Spleen (tissue), 11 donors: ENCODE measurements at regions not wholly inside any gene's neighbourhood (a gene's known extent, or its start where the extent isn't known, plus 50 kb on each side); places are given as distances from the start of the nearest gene placed in this dataset.

Experiments used
- DNase-seq: peaks from one replicate; pipeline ENCODE4 v3.0.0-alpha.2; 2020
- H3K27ac ChIP-seq, 8 donors: fragments of 200-600 bp; sonication (generic) in 7 of 8; 1 replicate in 4 of 8; 2 replicates in 4 of 8; pipeline versions ENCODE4 v1.5.0 to v1.8.0; 2016 to 2021; ENCODE audit warnings: inconsistent platforms in 4 of 8, mild to moderate bottlenecking in 4 of 8, moderate library complexity in 1 of 8
- H3K27me3 ChIP-seq, 7 donors: fragments of 200-600 bp; sonication (generic) in 6 of 7; replicated peaks in 1 of 7; 1 replicate in 4 of 7; 2 replicates in 3 of 7; pipeline versions ENCODE4 v1.5.0 to v1.8.0; 2016 to 2021; ENCODE audit warnings: inconsistent platforms in 3 of 7, mild to moderate bottlenecking in 1 of 7
- H3K36me3 ChIP-seq, 6 donors: fragments of 200-600 bp; sonication (generic) in 5 of 6; 1 replicate in 4 of 6; 2 replicates in 2 of 6; pipeline versions ENCODE4 v1.5.0 to v1.8.0; 2016 to 2021; ENCODE audit warnings: inconsistent platforms in 2 of 6
- H3K4me1 ChIP-seq, 6 donors: fragments of 200-600 bp; sonication (generic) in 5 of 6; 1 replicate in 3 of 6; 2 replicates in 3 of 6; pipeline versions ENCODE4 v1.5.0 to v1.8.0; 2016 to 2021; ENCODE audit warnings: inconsistent platforms in 3 of 6
- H3K4me3 ChIP-seq, 8 donors: fragments of 200-600 bp; sonication (generic) in 7 of 8; 1 replicate in 4 of 8; 2 replicates in 4 of 8; pipeline versions ENCODE4 v1.5.0 to v1.8.0; 2016 to 2021; ENCODE audit warnings: inconsistent platforms in 4 of 8, mild to moderate bottlenecking in 4 of 8, moderate library complexity in 2 of 8
- H3K9me3 ChIP-seq, 8 donors: fragments of 200-600 bp; sonication (generic) in 7 of 8; 1 replicate in 4 of 8; 2 replicates in 4 of 8; pipeline versions ENCODE4 v1.5.0 to v1.8.0; 2016 to 2021; ENCODE audit warnings: inconsistent platforms in 4 of 8
- POLR2A ChIP-seq, 3 donors: fragments of 450-650 bp; IDR thresholded peaks; one replicate each; pipeline ENCODE4 v1.5.1; 2017; ENCODE audit warnings: antibody characterized with exemption in 3 of 3, mild to moderate bottlenecking in 1 of 3
- POLR2AphosphoS5 ChIP-seq, 3 donors: sonication (generic); formaldehyde crosslinking; IDR thresholded peaks; one replicate each; pipeline ENCODE4 v1.5.1; 2017; ENCODE audit warnings: antibody characterized with exemption in 3 of 3
- WGBS, 5 donors: extraction: QIAGEN DNeasy Blood & Tissue Kit in 3 of 5; methylation state at CpG; one replicate each; pipeline versions ENCODE4 v1.1.5 to v1.1.7; 2013 to 2018; 5-methylcytosine and 5-hydroxymethylcytosine counted together
- intact Hi-C: fragments of 100-400 bp; cut with DNase I; formaldehyde crosslinking; loops from one replicate; pipeline ENCODE4 v1.15.0; 2023; ENCODE audit warnings: low total_unique reads
- TF ChIP-seq, protein P1 (sequence below), 11 experiments: fragments of 200-600 bp in 7 of 11; fragments of 450-650 bp in 4 of 11; sonication (generic) in 4 of 11; IDR thresholded peaks in 8 of 11; conservative IDR thresholded peaks in 3 of 11; 1 replicate in 7 of 11; 2 replicates in 4 of 11; pipeline versions ENCODE4 v1.4.0 to v1.8.0; 2016 to 2021; ENCODE audit warnings: antibody characterized with exemption in 11 of 11, inconsistent platforms in 4 of 11, mild to moderate bottlenecking in 1 of 11
- donor health status: healthy with polysubstance abuse.
- donor health status: DM: no; HTN: no; CAD: no; lungs with moderate emphysema.
- donor health status: DM: no; HTN: no; CAD: no.
- donor health status: Bipolar disorder and iron deficiency.
- donor health status: healthy.
- donor health status: DM: no; HTN: no; CAD: no.
- donor health status: DM: yes; HTN: yes; CAD: no.

DNA sequence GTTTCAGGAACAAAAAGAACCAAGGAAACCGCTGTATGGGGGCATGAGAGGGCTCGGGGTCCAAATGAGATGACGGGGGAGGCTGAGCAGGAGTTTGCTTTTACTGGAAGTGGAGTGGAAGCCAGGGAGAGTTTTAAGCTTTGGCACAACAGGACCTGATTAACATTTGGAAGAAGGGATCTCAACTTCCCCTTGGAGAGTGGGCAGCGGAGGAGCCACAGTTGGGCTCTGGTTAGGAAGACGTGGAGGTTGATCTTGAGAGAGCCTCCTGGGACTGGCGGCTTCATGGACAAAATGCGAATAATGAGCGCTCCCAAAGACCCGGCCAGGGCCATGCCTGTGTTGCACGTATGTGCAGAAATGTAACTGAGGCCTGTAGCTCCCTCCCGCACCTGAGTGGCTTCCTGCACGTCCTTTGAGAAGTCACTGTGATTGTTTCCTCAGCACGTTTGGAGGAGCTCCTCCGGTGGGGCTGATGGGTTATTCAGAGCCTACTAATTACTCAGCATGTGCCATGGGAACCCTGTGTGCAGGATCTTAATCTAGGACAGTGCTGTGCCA lies 595.3 kb upstream of the MGMT start:
- Histone ChIP-seq H3K27ac (no peak overlapping the region), H3K4me1 (no peaks in the 10 kb centered on the region), H3K36me3 (no peaks in the 10 kb centered on the region), H3K9me3 (no peaks in the 10 kb centered on the region), H3K4me3 (no peak overlapping the region), H3K27me3 (no peaks in the 10 kb centered on the region)
- no peak for DNase-seq
- no peak for TF ChIP-seq POLR2A (IDR thresholded peaks at IDR 0.05)
- no peak for TF ChIP-seq POLR2AphosphoS5 (IDR thresholded peaks at IDR 0.05)
- TF ChIP-seq, protein P1, sequence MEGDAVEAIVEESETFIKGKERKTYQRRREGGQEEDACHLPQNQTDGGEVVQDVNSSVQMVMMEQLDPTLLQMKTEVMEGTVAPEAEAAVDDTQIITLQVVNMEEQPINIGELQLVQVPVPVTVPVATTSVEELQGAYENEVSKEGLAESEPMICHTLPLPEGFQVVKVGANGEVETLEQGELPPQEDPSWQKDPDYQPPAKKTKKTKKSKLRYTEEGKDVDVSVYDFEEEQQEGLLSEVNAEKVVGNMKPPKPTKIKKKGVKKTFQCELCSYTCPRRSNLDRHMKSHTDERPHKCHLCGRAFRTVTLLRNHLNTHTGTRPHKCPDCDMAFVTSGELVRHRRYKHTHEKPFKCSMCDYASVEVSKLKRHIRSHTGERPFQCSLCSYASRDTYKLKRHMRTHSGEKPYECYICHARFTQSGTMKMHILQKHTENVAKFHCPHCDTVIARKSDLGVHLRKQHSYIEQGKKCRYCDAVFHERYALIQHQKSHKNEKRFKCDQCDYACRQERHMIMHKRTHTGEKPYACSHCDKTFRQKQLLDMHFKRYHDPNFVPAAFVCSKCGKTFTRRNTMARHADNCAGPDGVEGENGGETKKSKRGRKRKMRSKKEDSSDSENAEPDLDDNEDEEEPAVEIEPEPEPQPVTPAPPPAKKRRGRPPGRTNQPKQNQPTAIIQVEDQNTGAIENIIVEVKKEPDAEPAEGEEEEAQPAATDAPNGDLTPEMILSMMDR (IDR thresholded peaks at IDR 0.05 in 8 of 11, conservative IDR thresholded peaks at IDR 0.05 in 3 of 11): no peak
- intact Hi-C loops: no loop called here
- WGBS, 5 donors: 80 to 93% (median 89%) methylated on average over 14 of the region's 14 CpGs

DNA sequence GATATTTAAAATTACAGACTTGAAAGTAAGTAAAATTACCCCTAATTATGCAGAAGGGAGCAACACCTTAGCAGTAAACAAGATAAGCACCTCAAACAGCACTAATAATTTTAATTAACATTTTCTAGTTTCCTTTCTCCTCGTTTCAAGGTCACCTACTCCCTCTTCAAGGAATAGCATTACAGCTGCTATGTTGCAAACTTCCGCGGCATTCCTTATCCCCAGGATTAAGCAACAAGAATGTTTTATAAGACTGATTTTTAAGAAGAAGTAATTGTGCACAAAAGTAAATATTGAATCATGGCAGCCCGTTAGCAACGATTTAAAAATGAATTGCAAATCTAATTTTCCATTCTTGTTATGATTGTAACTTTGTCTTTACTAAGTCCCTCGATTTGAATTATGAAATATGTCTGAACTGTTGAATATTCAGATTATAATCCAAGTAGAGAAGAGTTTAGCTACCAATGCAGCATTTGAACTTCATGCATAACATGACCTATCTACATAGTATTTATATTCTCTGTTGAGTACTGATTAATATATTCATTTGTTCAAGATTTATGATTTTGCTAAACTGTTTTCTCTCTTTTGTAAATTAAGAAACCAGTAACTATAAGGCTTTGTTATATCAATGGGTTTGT lies 593.5 kb upstream of the MGMT start:
- intact Hi-C loops: no loop called here
- DNase-seq: no peak
- Histone ChIP-seq H3K9me3 (no peaks in the 10 kb centered on the region), H3K27me3 (no peaks in the 10 kb centered on the region), H3K36me3 (no peaks in the 10 kb centered on the region), H3K4me3 (no peak overlapping the region), H3K27ac (no peak overlapping the region), H3K4me1 (no peaks in the 10 kb centered on the region)
- WGBS, 5 donors: 67 to 79% (median 72%) methylated on average over 6 of the region's 6 CpGs
- TF ChIP-seq POLR2A (IDR thresholded peaks at IDR 0.05) (no peak), POLR2AphosphoS5 (IDR thresholded peaks at IDR 0.05) (no peak)
- TF ChIP-seq, protein P1 (IDR thresholded peaks at IDR 0.05 in 8 of 11, conservative IDR thresholded peaks at IDR 0.05 in 3 of 11): no peak

DNA sequence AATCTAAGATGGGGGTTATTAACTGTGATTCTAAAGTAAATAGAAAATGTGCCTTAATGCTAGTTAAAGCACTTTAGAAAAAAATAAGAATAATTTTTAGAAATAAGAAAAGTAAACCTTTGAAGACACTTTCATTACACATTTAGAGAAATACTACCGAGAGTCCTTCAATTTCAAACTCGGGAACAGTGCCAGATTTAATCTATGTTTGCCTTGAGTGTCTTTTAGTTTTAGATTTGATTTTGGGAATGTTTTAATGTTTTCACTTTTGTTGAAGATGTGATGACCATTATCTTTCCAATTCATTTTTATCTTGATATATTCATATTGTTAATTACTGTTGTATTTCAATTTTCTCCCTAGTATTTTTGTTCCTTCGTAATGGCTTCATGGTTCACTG lies 592.7 kb upstream of the MGMT start:
- Histone ChIP-seq H3K27me3 (no peaks in the 10 kb centered on the region), H3K36me3 (no peaks in the 10 kb centered on the region), H3K4me1 (no peaks in the 10 kb centered on the region), H3K4me3 (no peak overlapping the region), H3K27ac (no peak overlapping the region), H3K9me3 (no peaks in the 10 kb centered on the region)
- DNase-seq: no peak
- no peak for TF ChIP-seq POLR2AphosphoS5 (IDR thresholded peaks at IDR 0.05)
- TF ChIP-seq, protein P1 (IDR thresholded peaks at IDR 0.05 in 8 of 11, conservative IDR thresholded peaks at IDR 0.05 in 3 of 11): no peak
- no peak for TF ChIP-seq POLR2A (IDR thresholded peaks at IDR 0.05)
- intact Hi-C loops: no loop called here
- WGBS, 5 donors: 86 to 94% (median 90%) methylated on average over 3 of the region's 3 CpGs

- Histone ChIP-seq H3K9me3 (no peaks in the 10 kb centered on the region), H3K27me3 (no peaks in the 10 kb centered on the region), H3K27ac (no peak overlapping the region), H3K4me1 (no peaks in the 10 kb centered on the region), H3K36me3 (no peaks in the 10 kb centered on the region), H3K4me3 (no peak overlapping the region)
- intact Hi-C loops: no loop called here
- no peak for DNase-seq
- TF ChIP-seq POLR2A (IDR thresholded peaks at IDR 0.05) (no peak), POLR2AphosphoS5 (IDR thresholded peaks at IDR 0.05) (no peak)
- TF ChIP-seq, protein P1 (IDR thresholded peaks at IDR 0.05 in 8 of 11, conservative IDR thresholded peaks at IDR 0.05 in 3 of 11): no peak
- WGBS, 5 donors: 76 to 88% (median 84%) methylated on average over 8 of the region's 8 CpGs
Measured at GRCh38 chr10:128875030-128875744, 591.9 kb upstream of the MGMT start.
